Pancreas (tissue), 10 donors: ENCODE measurements at regions not wholly inside any gene's neighbourhood (a gene's known extent, or its start where the extent isn't known, plus 50 kb on each side); places are given as distances from the start of the nearest gene placed in this dataset.
"Not testable (repeated sequence)": the region's sequence is repeated elsewhere in the genome, so short reads cannot be mapped to it uniquely, and the experiment has no call there.

Source experiments
- ATAC-seq, 4 donors: fragments of 200-7000 bp; cut with Tn5 transposase; one replicate each; pipeline versions ENCODE4 v1.8.0 to v1.9.1; 2020; ENCODE audit warnings: mild to moderate bottlenecking in 4 of 4, moderate library complexity in 4 of 4
- DNase-seq, 6 donors: peaks; one replicate each; pipeline ENCODE4 v3.0.0-alpha.2; 2020
- FAIRE-seq: peaks from 2 replicates; lab custom pipeline; 2012; peaks lifted over from hg19 to GRCh38; lab: Jason Lieb, UNC
- H3K27ac ChIP-seq, 4 donors: fragments of 200-600 bp; sonication (generic); 1 replicate in 3 of 4; 2 replicates in 1 of 4; pipeline versions ENCODE4 v1.5.0 to v1.8.0; 2020
- H3K27me3 ChIP-seq, 4 donors: fragments of 200-600 bp; one replicate each; pipeline ENCODE4 v1.8.0; 2021
- H3K36me3 ChIP-seq, 3 donors: fragments of 200-600 bp; sonication (generic) in 1 of 3; one replicate each; pipeline versions ENCODE4 v1.5.0 to v1.8.0; 2020 to 2021
- H3K4me1 ChIP-seq, 3 donors: fragments of 200-600 bp; one replicate each; pipeline ENCODE4 v1.8.0; 2021
- H3K4me3 ChIP-seq, 4 donors: fragments of 200-600 bp; sonication (generic) in 2 of 4; one replicate each; pipeline versions ENCODE4 v1.5.0 to v1.8.0; 2020 to 2021
- H3K9me3 ChIP-seq, 4 donors: fragments of 200-600 bp; one replicate each; pipeline ENCODE4 v1.8.0; 2021
- WGBS, 2 donors: extraction: QIAGEN DNeasy Blood & Tissue Kit; methylation state at CpG; one replicate each; pipeline ENCODE4 v1.1.7; 2013; 5-methylcytosine and 5-hydroxymethylcytosine counted together
- intact Hi-C, 3 donors: fragments of 100-400 bp; cut with DNase I; formaldehyde crosslinking; loops; one replicate each; pipeline versions ENCODE4 v1.11.1 to v1.14.2; 2022
- TF ChIP-seq, protein P1 (sequence below), 4 donors: fragments of 200-600 bp; sonication (generic) in 3 of 4; IDR thresholded peaks; one replicate each; pipeline versions ENCODE4 v1.5.0 to v1.8.0; 2021; ENCODE audit warnings: antibody characterized with exemption in 4 of 4
- donor health status: healthy with polysubstance abuse.
- donor health status: DM: no; HTN: no; CAD: no; lungs with moderate emphysema.
- donor health status: DM: no; HTN: no; CAD: no.
- donor health status: control.
- donor health status: control.
- donor health status: Bipolar disorder and iron deficiency.
- donor health status: DM: yes; HTN: yes; CAD: no.
- donor health status: DM: no; HTN: no; CAD: no.
- donor health status: DM: no; HTN: no; CAD: no.
- donor health status: DM: yes; HTN: yes; CAD: no.

- H3K36me3 ChIP-seq: no peaks in the 10 kb centered on the region
- no peaks in the 10 kb centered on the region for H3K4me1 ChIP-seq
- no peaks in the 10 kb centered on the region for H3K27me3 ChIP-seq
- H3K9me3 ChIP-seq: no peaks in the 10 kb centered on the region
- FAIRE-seq: no peak
- no peak for DNase-seq
- TF ChIP-seq, protein P1, sequence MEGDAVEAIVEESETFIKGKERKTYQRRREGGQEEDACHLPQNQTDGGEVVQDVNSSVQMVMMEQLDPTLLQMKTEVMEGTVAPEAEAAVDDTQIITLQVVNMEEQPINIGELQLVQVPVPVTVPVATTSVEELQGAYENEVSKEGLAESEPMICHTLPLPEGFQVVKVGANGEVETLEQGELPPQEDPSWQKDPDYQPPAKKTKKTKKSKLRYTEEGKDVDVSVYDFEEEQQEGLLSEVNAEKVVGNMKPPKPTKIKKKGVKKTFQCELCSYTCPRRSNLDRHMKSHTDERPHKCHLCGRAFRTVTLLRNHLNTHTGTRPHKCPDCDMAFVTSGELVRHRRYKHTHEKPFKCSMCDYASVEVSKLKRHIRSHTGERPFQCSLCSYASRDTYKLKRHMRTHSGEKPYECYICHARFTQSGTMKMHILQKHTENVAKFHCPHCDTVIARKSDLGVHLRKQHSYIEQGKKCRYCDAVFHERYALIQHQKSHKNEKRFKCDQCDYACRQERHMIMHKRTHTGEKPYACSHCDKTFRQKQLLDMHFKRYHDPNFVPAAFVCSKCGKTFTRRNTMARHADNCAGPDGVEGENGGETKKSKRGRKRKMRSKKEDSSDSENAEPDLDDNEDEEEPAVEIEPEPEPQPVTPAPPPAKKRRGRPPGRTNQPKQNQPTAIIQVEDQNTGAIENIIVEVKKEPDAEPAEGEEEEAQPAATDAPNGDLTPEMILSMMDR (IDR thresholded peaks at IDR 0.05): no peak
- H3K4me3 ChIP-seq: no peak overlapping the region
- ATAC-seq: peak in 2 of 4 donors; percentile 32 to 65
- intact Hi-C loops: no loop called here
- WGBS, 2 donors: 53 to 72% methylated on average over 1 of the region's 1 CpG
- no peak overlapping the region for H3K27ac ChIP-seq
Observed at GRCh38 chr14:38948171-38948570, 154.9 kb downstream of the SEC23A start.

DNA sequence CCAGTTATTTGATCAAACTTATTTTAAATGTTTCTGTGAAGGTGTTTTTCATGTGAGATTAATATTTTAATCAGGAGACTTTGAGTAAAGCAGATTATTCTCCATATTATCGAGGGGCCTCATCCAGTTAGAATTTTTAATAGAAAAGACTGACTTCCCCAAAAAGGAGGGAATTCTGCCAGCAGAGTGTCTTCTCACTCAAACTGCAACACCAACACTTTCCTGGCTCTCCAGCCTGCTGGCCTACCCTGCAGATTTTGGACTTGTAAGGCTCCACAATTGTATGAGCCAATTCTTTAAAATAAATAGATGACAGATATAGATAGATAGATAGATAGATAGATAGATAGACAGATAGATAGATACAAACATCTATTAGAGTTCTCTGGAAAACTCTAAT is 155.7 kb downstream of the SEC23A start:
- ATAC-seq (no peak), FAIRE-seq (no peak), DNase-seq (no peak)
- H3K4me1 ChIP-seq: no peaks in the 10 kb centered on the region
- intact Hi-C loops: no loop called here
- H3K27ac ChIP-seq: no peak overlapping the region
- 64 to 79% methylated on average over 1 of the region's 1 CpG for WGBS, 2 donors
- no peak overlapping the region for H3K4me3 ChIP-seq
- H3K27me3 ChIP-seq: no peaks in the 10 kb centered on the region
- TF ChIP-seq, protein P1 (IDR thresholded peaks at IDR 0.05): no peak
- H3K9me3 ChIP-seq: no peaks in the 10 kb centered on the region
- H3K36me3 ChIP-seq: no peaks in the 10 kb centered on the region

- H3K27ac ChIP-seq: no peak overlapping the region
- FAIRE-seq: no peak
- H3K9me3 ChIP-seq: no peaks in the 10 kb centered on the region
Observed at GRCh38 chr14:38944691-38945090, 158.3 kb downstream of the SEC23A start.

GRCh38 chr14:38941488-38941887 is 161.5 kb downstream of the SEC23A start:
- DNase-seq (no peak), FAIRE-seq (no peak), ATAC-seq (no peak)
- Histone ChIP-seq H3K27me3 (no peaks in the 10 kb centered on the region), H3K27ac (no peak overlapping the region), H3K9me3 (no peaks in the 10 kb centered on the region), H3K36me3 (no peaks in the 10 kb centered on the region), H3K4me1 (no peaks in the 10 kb centered on the region), H3K4me3 (no peak overlapping the region)
- TF ChIP-seq, protein P1 (IDR thresholded peaks at IDR 0.05): no peak
- WGBS, 2 donors: 76 to 83% methylated on average over 4 of the region's 4 CpGs
- intact Hi-C loops: no loop called here

More at GRCh38 chr14:38944691-38945090, 158.3 kb downstream of the SEC23A start:
- TF ChIP-seq, protein P1 (IDR thresholded peaks at IDR 0.05): no peak
- intact Hi-C loops: no loop called here
- Histone ChIP-seq H3K27me3 (no peaks in the 10 kb centered on the region), H3K36me3 (no peaks in the 10 kb centered on the region), H3K4me3 (no peak overlapping the region), H3K4me1 (no peaks in the 10 kb centered on the region)
- DNase-seq (no peak), ATAC-seq (no peak)
- WGBS, 2 donors: 57 to 69% methylated on average over 3 of the region's 3 CpGs

DNA sequence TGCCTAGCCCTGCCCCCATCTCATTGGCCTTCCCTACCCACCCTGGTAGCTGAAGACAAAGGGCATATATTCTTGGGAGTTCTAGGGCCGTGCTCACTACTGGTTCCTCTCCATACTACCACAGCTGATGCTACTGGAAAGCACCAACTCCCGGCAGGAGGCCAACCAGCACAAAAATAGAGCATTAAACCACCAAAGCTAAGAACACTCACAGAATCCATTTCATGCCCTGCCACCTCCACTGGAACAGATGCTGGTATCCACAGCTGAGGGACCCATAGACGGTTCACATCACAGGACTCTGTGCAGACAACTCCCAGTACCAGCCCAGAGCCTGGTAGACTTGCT is 170.4 kb downstream of the SEC23A start:
- intact Hi-C loops, H3K9me3 ChIP-seq, H3K4me3 ChIP-seq, H3K4me1 ChIP-seq, H3K27me3 ChIP-seq, H3K36me3 ChIP-seq, DNase-seq, H3K27ac ChIP-seq, ATAC-seq, FAIRE-seq: not testable (repeated sequence)
- WGBS, 2 donors: 93 to 95% methylated on average over 3 of the region's 3 CpGs
